ENCODE measurements at regions not wholly inside any gene's neighbourhood (a gene's known extent, or its start where the extent isn't known, plus 50 kb on each side); places are given as distances from the start of the nearest gene placed in this dataset.

GRCh38 chr14:94853920-94854319, 84.0 kb upstream of the GSC start:
- Mint-ChIP-seq H3K4me1 (no peaks in the 10 kb centered on the region), H3K4me3 (no peak overlapping the region), H3K27me3 (peaks cover 42% of the 10 kb centered on the region), H3K9me3 (no peaks in the 10 kb centered on the region), H3K27ac (ENCODE audit: low read depth) (no peak overlapping the region), H3K36me3 (ENCODE audit: insufficient read depth) (peaks cover 1% of the 10 kb centered on the region)
- DNase-seq (ENCODE audit: low spot score in 2 of 2) (no peak), ATAC-seq (replicated peaks; ENCODE audit: extremely low read depth, poor library complexity, severe bottlenecking) (no peak)

DNA sequence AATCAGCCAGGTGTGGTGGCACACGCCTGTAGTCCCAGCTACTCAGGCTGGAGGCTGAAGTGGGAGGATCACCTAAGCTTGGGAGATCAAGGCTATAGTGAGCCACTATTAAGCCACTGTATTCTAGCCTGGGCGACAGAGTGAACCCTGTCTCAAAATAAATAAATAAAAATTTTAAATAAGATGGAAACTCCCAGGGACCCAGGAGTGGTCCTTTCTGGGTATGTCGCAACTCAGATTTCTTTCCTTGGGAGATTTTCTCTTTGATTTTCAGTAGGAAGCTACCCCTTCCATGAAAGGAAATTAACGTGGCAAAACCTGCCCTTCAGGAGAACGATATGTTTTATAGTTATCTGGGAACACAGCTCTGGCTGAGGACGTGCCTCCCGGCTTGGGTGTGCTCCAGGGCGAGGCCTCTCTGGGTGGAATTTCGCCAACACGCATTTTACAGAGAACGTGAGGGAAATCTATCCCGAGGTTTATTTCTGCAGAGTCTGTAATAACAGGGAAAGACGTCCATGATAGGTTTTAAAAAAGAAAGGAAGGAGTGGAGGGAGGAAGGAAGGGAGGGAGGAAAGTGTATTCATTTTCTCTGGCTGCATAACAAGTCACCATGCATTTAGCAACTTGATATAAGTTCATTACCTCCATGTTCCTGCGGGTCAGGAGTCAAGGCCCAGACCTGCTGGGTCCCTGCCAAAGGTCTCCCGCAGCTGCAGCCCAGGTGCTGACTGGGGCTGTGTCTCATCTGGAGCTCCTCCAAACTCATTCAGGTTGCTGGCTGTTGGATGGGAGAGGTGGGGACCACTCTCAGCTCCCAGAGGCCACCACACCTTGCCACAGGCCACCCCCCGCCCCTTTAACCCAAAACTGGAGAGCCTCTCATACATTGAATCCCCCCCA, 80.6 kb upstream of the GSC start:
- Mint-ChIP-seq H3K4me1 (no peaks in the 10 kb centered on the region), H3K9me3 (no peaks in the 10 kb centered on the region), H3K27ac (ENCODE audit: low read depth) (no peak overlapping the region), H3K36me3 (ENCODE audit: insufficient read depth) (no peaks in the 10 kb centered on the region), H3K4me3 (no peak overlapping the region), H3K27me3 (peaks cover 34% of the 10 kb centered on the region)
- DNase-seq (ENCODE audit: low spot score in 2 of 2) (no peak), ATAC-seq (replicated peaks; ENCODE audit: extremely low read depth, poor library complexity, severe bottlenecking) (no peak)

DNA sequence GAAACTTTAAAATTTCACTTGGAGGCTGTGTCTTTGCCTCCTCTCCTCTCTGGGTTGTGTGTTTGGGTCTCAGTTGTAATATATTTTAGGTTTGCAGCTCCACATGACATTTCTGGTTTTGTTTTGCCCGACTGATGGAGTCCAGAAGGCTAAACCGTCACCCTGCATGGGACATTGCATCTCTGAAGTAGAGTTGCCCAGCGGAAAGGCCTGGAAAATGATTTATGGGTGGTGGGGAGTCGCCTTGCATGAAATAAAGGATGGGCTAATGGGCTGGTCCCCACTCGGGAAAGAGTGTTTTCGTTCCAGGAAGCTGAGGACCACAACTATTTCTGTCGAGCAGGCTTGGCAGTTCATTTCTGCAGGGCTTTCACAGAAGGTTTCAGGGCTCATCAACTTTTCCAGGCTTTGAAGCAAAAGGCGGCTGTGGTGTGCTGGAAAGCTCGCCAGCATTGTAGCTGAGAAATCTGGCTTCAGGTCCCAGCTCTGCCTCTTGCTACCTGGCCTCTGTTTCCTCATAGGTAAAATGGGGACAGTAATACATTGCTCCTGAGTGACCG, 74.8 kb upstream of the GSC start:
- no peak for DNase-seq (ENCODE audit: low spot score in 2 of 2)
- H3K4me1 Mint-ChIP-seq, result no peaks in the 10 kb centered on the region
- no peaks in the 10 kb centered on the region for H3K36me3 Mint-ChIP-seq (ENCODE audit: insufficient read depth)
- peaks cover 33% of the 10 kb centered on the region for H3K27me3 Mint-ChIP-seq
- H3K4me3 Mint-ChIP-seq, result no peak overlapping the region
- ATAC-seq (replicated peaks; ENCODE audit: extremely low read depth, poor library complexity, severe bottlenecking), result no peak
- H3K27ac Mint-ChIP-seq (ENCODE audit: low read depth), result no peak overlapping the region
- no peaks in the 10 kb centered on the region for H3K9me3 Mint-ChIP-seq

GRCh38 chr14:94840467-94840866, 70.6 kb upstream of the GSC start:
- Mint-ChIP-seq H3K4me1 (no peaks in the 10 kb centered on the region), H3K27ac (ENCODE audit: low read depth) (no peak overlapping the region), H3K4me3 (no peak overlapping the region), H3K36me3 (ENCODE audit: insufficient read depth) (no peaks in the 10 kb centered on the region), H3K27me3 (peaks cover 23% of the 10 kb centered on the region), H3K9me3 (no peaks in the 10 kb centered on the region)
- ATAC-seq (replicated peaks; ENCODE audit: extremely low read depth, poor library complexity, severe bottlenecking) (no peak), DNase-seq (ENCODE audit: low spot score in 2 of 2) (no peak)

DNA sequence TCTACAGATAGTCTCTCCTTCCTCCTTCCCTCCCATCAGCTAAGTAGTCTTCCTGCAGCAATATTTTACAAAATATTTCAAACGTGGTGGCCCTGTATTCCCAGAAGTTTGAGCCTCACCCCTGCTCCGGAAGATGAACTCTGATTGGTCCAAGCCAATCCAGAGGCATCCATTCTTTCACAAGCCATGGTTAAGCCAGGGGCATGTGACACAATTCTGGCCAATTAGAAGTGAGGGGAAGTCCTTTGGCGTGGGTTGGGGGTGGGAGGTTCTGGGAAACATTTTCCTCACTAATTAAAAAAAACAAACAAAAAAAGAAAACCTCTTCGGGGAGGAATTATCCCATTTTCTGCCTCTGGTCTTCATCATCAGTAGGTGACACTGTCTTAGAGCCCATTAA, 69.4 kb upstream of the GSC start:
- Mint-ChIP-seq H3K9me3 (no peaks in the 10 kb centered on the region), H3K27me3 (peaks cover 23% of the 10 kb centered on the region)

DNA sequence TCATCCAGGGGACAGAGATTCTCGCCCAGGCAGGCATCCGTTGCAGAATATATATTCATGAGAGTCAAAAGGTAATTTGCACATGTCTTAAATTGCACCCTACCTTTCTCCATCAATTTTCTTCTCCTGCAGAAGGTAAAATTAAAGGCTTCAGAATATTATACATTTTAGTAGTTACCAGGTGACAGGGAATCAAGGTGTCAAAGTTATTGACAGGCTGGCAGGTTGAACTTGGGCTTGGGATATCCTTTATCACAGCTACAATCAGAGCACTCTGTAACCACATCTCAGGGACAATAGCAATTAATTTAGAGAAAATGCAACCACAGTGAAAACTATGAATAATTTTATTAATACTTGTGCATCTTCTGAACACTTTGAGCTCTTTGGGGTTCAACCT, 66.9 kb upstream of the GSC start:
- DNase-seq (ENCODE audit: low spot score in 2 of 2) (no peak), ATAC-seq (replicated peaks; ENCODE audit: extremely low read depth, poor library complexity, severe bottlenecking) (no peak)
- no peaks in the 10 kb centered on the region for H3K36me3 Mint-ChIP-seq (ENCODE audit: insufficient read depth)
- no peak overlapping the region for H3K27ac Mint-ChIP-seq (ENCODE audit: low read depth)
- H3K4me3 Mint-ChIP-seq, result no peak overlapping the region
- no peaks in the 10 kb centered on the region for H3K9me3 Mint-ChIP-seq
- H3K27me3 Mint-ChIP-seq, result peaks cover 26% of the 10 kb centered on the region
- no peaks in the 10 kb centered on the region for H3K4me1 Mint-ChIP-seq

More for the DNA sequence above, 69.4 kb upstream of the GSC start:
- no peak for ATAC-seq (replicated peaks; ENCODE audit: extremely low read depth, poor library complexity, severe bottlenecking)
- no peak overlapping the region for H3K4me3 Mint-ChIP-seq
- no peak for DNase-seq (ENCODE audit: low spot score in 2 of 2)
- no peak overlapping the region for H3K27ac Mint-ChIP-seq (ENCODE audit: low read depth)
- H3K4me1 Mint-ChIP-seq, result no peaks in the 10 kb centered on the region
- no peaks in the 10 kb centered on the region for H3K36me3 Mint-ChIP-seq (ENCODE audit: insufficient read depth)

DNA sequence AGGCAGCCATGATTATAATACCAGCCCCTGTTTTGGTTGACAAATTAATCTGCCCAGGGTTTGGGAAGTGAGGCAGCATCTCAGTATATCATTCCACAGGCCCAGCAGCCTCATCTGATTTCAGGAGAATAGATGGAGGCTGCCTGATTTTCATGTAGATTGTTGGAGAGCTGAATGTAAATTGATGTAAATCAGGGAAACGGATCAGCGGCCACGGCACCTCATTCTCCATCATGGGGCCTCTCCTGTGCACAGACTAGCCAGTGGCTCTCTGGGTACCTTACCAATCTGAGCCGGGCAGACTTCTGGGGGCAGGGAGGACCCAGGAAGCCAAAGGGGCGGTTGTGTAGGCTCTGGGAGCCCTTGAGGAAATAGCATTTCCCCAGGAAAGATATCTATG, 63.7 kb upstream of the GSC start:
- ATAC-seq (replicated peaks; ENCODE audit: extremely low read depth, poor library complexity, severe bottlenecking), result no peak
- H3K4me1 Mint-ChIP-seq, result no peaks in the 10 kb centered on the region
- H3K27ac Mint-ChIP-seq (ENCODE audit: low read depth), result no peak overlapping the region
- DNase-seq (ENCODE audit: low spot score in 2 of 2), result no peak
- peaks cover 11% of the 10 kb centered on the region for H3K27me3 Mint-ChIP-seq
- no peaks in the 10 kb centered on the region for H3K9me3 Mint-ChIP-seq
- no peaks in the 10 kb centered on the region for H3K36me3 Mint-ChIP-seq (ENCODE audit: insufficient read depth)
- H3K4me3 Mint-ChIP-seq, result no peak overlapping the region

- no peak overlapping the region for H3K4me3 Mint-ChIP-seq
- DNase-seq (ENCODE audit: low spot score in 2 of 2) (no peak), ATAC-seq (replicated peaks; ENCODE audit: extremely low read depth, poor library complexity, severe bottlenecking) (no peak)
- H3K4me1 Mint-ChIP-seq, result no peaks in the 10 kb centered on the region
- peaks cover 11% of the 10 kb centered on the region for H3K27me3 Mint-ChIP-seq
- H3K36me3 Mint-ChIP-seq (ENCODE audit: insufficient read depth), result no peaks in the 10 kb centered on the region
- H3K9me3 Mint-ChIP-seq, result no peaks in the 10 kb centered on the region
- no peak overlapping the region for H3K27ac Mint-ChIP-seq (ENCODE audit: low read depth)
Measured at GRCh38 chr14:94831085-94831484, 61.2 kb upstream of the GSC start.

DNA sequence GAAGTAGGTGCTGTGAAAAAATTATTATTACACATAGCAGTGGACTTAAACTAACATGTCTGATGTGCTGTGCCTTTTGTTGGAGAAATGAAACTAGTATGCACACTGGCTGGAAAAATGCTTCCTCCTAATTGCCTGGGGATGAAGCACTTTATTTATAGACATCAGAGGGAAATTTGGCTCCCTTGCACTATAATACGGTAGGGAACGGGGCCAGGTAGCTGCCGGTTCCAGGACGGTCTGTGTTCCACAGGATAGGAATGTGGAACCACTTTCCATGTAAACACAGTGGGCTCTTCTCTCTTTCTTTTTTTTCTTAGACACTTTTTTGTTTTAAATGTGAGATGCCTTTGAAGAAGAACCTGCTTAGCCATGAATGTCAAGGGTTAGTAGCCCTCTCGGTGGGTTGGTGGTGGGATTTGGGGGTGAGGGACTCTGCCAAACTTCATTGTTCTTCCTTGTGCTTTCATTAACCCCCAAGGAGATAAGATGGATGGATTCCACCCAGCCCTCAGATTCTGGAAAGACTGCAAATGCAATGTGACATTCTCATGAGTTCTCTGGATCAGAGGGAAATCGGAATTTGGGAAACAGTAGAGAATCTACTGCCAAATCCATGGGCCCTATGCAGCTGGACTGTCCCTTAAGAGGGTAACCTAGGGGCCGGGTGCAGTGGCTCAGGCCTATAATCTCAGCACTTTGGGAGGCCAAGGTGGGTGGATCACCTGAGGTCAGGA, 58.0 kb upstream of the GSC start:
- peaks cover 2% of the 10 kb centered on the region for H3K36me3 Mint-ChIP-seq (ENCODE audit: insufficient read depth)
- ATAC-seq (replicated peaks; ENCODE audit: extremely low read depth, poor library complexity, severe bottlenecking) (no peak), DNase-seq (ENCODE audit: low spot score in 2 of 2) (no peak)
- H3K4me1 Mint-ChIP-seq, result no peaks in the 10 kb centered on the region
- H3K9me3 Mint-ChIP-seq, result peaks cover 6% of the 10 kb centered on the region
- no peak overlapping the region for H3K27ac Mint-ChIP-seq (ENCODE audit: low read depth)
- H3K27me3 Mint-ChIP-seq, result peaks cover 40% of the 10 kb centered on the region
- H3K4me3 Mint-ChIP-seq, result no peak overlapping the region

- peaks cover 6% of the 10 kb centered on the region for H3K9me3 Mint-ChIP-seq
- peaks cover 2% of the 10 kb centered on the region for H3K36me3 Mint-ChIP-seq (ENCODE audit: insufficient read depth)
- ATAC-seq (replicated peaks; ENCODE audit: extremely low read depth, poor library complexity, severe bottlenecking) (no peak), DNase-seq (ENCODE audit: low spot score in 2 of 2) (no peak)
- H3K27me3 Mint-ChIP-seq, result peaks cover 36% of the 10 kb centered on the region
- H3K4me1 Mint-ChIP-seq, result no peaks in the 10 kb centered on the region
- no peak overlapping the region for H3K27ac Mint-ChIP-seq (ENCODE audit: low read depth)
- no peak overlapping the region for H3K4me3 Mint-ChIP-seq
Measured at GRCh38 chr14:94826774-94827173, 56.9 kb upstream of the GSC start.

- Mint-ChIP-seq H3K4me3 (no peak overlapping the region), H3K4me1 (no peaks in the 10 kb centered on the region), H3K27ac (ENCODE audit: low read depth) (no peak overlapping the region), H3K27me3 (peaks cover 33% of the 10 kb centered on the region), H3K36me3 (ENCODE audit: insufficient read depth) (peaks cover 2% of the 10 kb centered on the region), H3K9me3 (peaks cover 6% of the 10 kb centered on the region)
- no peak for DNase-seq (ENCODE audit: low spot score in 2 of 2)
- no peak for ATAC-seq (replicated peaks; ENCODE audit: extremely low read depth, poor library complexity, severe bottlenecking)
Measured at GRCh38 chr14:94823556-94824341, 53.8 kb upstream of the GSC start.

GRCh38 chr14:94821705-94822104, 51.8 kb upstream of the GSC start:
- Mint-ChIP-seq H3K27me3 (peaks cover 33% of the 10 kb centered on the region), H3K9me3 (peaks cover 6% of the 10 kb centered on the region), H3K27ac (ENCODE audit: low read depth) (no peak overlapping the region), H3K4me1 (no peaks in the 10 kb centered on the region), H3K4me3 (no peak overlapping the region), H3K36me3 (ENCODE audit: insufficient read depth) (peaks cover 2% of the 10 kb centered on the region)
- ATAC-seq (replicated peaks; ENCODE audit: extremely low read depth, poor library complexity, severe bottlenecking) (no peak), DNase-seq (ENCODE audit: low spot score in 2 of 2) (no peak)
